Lung (tissue), 11 donors: ENCODE measurements at regions not wholly inside any gene's neighbourhood (a gene's known extent, or its start where the extent isn't known, plus 50 kb on each side); places are given as distances from the start of the nearest gene placed in this dataset.

Experiments
- ATAC-seq: fragments of 200-7000 bp; cut with Tn5 transposase; one replicate; pipeline ENCODE4 v1.9.1; 2020; ENCODE audit warnings: moderate number of reproducible peaks; ENCODE audit not compliant: insufficient read depth, low FRiP score
- DNase-seq, 3 donors: peaks; one replicate each; pipeline ENCODE4 v3.0.0-alpha.2; 2013 to 2017
- H3K27ac ChIP-seq, 2 donors: one replicate each; pipeline ENCODE4 v1.5.1; 2013; ENCODE audit warnings: mild to moderate bottlenecking in 2 of 2, moderate library complexity in 2 of 2, control low read depth in 1 of 2, inconsistent platforms in 1 of 2, low read depth in 1 of 2, low read length in 1 of 2
- H3K27me3 ChIP-seq, 3 donors: one replicate each; pipeline ENCODE4 v1.5.1; 2013; ENCODE audit warnings: low read length in 2 of 3; ENCODE audit not compliant: control insufficient read depth in 3 of 3, insufficient read depth in 3 of 3
- H3K36me3 ChIP-seq, 4 donors: one replicate each; pipeline ENCODE4 v1.5.1; 2013; ENCODE audit warnings: low read length in 4 of 4, mild to moderate bottlenecking in 1 of 4, moderate library complexity in 1 of 4; ENCODE audit not compliant: control insufficient read depth in 4 of 4, insufficient read depth in 4 of 4
- H3K4me1 ChIP-seq, 5 donors: one replicate each; pipeline ENCODE4 v1.5.1; 2013; ENCODE audit warnings: low read length in 5 of 5, mild to moderate bottlenecking in 2 of 5, moderate library complexity in 1 of 5; ENCODE audit not compliant: control insufficient read depth in 5 of 5, insufficient read depth in 5 of 5
- H3K4me3 ChIP-seq: one replicate; pipeline ENCODE4 v1.5.1; 2013; ENCODE audit warnings: mild to moderate bottlenecking, control low read depth, moderate library complexity
- H3K9ac ChIP-seq, 2 donors: one replicate each; pipeline ENCODE4 v1.5.1; 2013; ENCODE audit warnings: low read length in 2 of 2, control low read depth in 1 of 2; ENCODE audit not compliant: insufficient read depth in 1 of 2
- H3K9me3 ChIP-seq, 4 donors: one replicate each; pipeline ENCODE4 v1.5.1; 2013; ENCODE audit warnings: low read length in 3 of 4, mild to moderate bottlenecking in 1 of 4, moderate library complexity in 1 of 4; ENCODE audit not compliant: control insufficient read depth in 4 of 4, insufficient read depth in 3 of 4
- WGBS, 2 donors: extraction: QIAGEN DNeasy Blood & Tissue Kit; methylation state at CpG; one replicate each; pipeline ENCODE4 v1.1.7; 2013; 5-methylcytosine and 5-hydroxymethylcytosine counted together
- TF ChIP-seq, protein P1 (sequence below): IDR thresholded peaks from 2 replicates; pipeline ENCODE4 v1.5.1; 2012; ENCODE audit warnings: mild to moderate bottlenecking; ENCODE audit errors: control extremely low read depth, extremely low read depth
- donor health status: control.
- donor health status: control.
- donor health status: Bipolar disorder and iron deficiency.
- donor health status: healthy.
- donor health status: DM: yes; HTN: yes; CAD: no.

DNA sequence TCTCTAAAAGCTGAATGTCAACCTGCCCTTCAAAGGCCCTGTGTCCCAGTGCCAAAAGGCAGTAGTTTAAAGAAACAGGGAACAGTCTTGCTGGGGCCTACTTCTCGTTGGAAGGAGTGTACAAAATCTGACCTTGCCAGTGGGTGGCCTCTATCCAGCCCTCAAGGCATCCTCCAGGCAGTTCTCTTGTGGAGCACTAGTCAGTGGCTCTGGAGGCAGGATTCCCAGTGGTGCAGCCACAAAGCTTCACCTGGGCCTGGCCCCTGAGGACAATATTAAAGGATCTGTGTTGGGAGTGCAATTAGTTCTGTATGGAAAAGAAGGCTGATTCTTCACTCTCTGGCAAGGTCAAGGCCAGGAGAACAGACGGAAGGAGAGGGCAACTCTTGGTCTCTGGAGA lies 237.8 kb upstream of the ADAMTS9 start:
- Histone ChIP-seq H3K9me3 (no peaks in the 10 kb centered on the region), H3K27me3 (no peaks in the 10 kb centered on the region), H3K9ac (no peak overlapping the region), H3K4me1 (peaks cover 0 to 6% (median 0%) of the 10 kb centered on the region in 5 donors), H3K4me3 (no peak overlapping the region), H3K36me3 (peaks cover 0 to 1% (median 0%) of the 10 kb centered on the region in 4 donors), H3K27ac (no peak overlapping the region)
- ATAC-seq (no peak), DNase-seq (no peak)
- TF ChIP-seq, protein P1, sequence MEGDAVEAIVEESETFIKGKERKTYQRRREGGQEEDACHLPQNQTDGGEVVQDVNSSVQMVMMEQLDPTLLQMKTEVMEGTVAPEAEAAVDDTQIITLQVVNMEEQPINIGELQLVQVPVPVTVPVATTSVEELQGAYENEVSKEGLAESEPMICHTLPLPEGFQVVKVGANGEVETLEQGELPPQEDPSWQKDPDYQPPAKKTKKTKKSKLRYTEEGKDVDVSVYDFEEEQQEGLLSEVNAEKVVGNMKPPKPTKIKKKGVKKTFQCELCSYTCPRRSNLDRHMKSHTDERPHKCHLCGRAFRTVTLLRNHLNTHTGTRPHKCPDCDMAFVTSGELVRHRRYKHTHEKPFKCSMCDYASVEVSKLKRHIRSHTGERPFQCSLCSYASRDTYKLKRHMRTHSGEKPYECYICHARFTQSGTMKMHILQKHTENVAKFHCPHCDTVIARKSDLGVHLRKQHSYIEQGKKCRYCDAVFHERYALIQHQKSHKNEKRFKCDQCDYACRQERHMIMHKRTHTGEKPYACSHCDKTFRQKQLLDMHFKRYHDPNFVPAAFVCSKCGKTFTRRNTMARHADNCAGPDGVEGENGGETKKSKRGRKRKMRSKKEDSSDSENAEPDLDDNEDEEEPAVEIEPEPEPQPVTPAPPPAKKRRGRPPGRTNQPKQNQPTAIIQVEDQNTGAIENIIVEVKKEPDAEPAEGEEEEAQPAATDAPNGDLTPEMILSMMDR, result no peak
- WGBS, 2 donors, result 46 to 60% methylated on average over 2 of the region's 2 CpGs

DNA sequence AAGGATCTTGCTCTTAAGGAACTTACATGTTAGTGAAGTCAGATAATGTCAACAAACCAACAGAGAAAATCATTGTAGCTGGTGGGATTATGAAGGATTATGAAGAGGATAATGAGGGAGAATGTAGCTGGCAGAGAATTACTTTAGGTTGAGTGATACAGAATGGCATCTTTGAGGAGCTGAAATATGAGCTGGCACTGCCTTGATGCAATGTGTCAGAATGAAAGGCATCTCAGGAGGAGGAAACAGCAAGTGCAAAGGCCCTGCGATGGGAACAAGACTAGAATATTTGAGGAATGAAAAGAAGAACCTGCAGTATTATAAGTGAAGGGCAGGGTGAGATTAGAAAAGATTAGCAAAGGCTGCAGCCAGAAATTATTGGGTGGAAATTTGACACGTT lies 237.2 kb upstream of the ADAMTS9 start:
- no peak for ATAC-seq
- no peak overlapping the region for H3K9ac ChIP-seq
- peaks cover 0 to 6% (median 0%) of the 10 kb centered on the region in 5 donors for H3K4me1 ChIP-seq
- no peaks in the 10 kb centered on the region for H3K9me3 ChIP-seq
- no peak overlapping the region for H3K27ac ChIP-seq
- H3K36me3 ChIP-seq, result peaks cover 0 to 1% (median 0%) of the 10 kb centered on the region in 4 donors
- TF ChIP-seq, protein P1, result no peak
- WGBS, 2 donors, result 78 to 82% methylated on average over 2 of the region's 2 CpGs
- DNase-seq, result no peak
- no peak overlapping the region for H3K4me3 ChIP-seq
- no peaks in the 10 kb centered on the region for H3K27me3 ChIP-seq

DNA sequence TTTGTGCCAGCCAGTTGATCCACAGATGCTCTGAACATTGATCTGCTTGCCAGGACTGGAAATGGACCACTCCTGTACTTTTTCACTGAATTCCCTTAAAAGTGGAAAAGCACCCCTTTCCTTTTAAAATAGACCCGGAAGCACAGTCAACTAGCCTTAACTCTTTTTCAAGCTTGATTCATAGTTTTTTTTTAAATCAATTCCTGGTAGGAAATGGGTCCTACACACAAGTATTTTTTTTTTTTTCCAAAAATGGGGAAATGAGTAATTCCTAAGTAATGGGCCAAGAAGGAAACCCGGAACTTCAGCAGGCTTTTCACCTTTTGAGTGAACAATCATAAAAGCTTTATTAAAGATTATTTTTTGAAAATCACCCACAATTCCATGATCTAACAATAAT lies 234.4 kb upstream of the ADAMTS9 start:
- H3K9me3 ChIP-seq, result no peaks in the 10 kb centered on the region
- TF ChIP-seq, protein P1, result no peak
- H3K36me3 ChIP-seq, result peaks cover 0 to 1% (median 0%) of the 10 kb centered on the region in 4 donors
- H3K9ac ChIP-seq, result no peak overlapping the region
- ATAC-seq, result no peak
- no peaks in the 10 kb centered on the region for H3K27me3 ChIP-seq
- peaks cover 0 to 8% (median 4%) of the 10 kb centered on the region in 5 donors for H3K4me1 ChIP-seq
- H3K4me3 ChIP-seq, result no peak overlapping the region
- H3K27ac ChIP-seq, result peak overlapping the region in 1 of 2 donors; percentile 72
- 86 to 90% methylated on average over 2 of the region's 2 CpGs for WGBS, 2 donors
- no peak for DNase-seq
